GM10248 (cell line): ENCODE measurements at regions not wholly inside any gene's neighbourhood (a gene's known extent, or its start where the extent isn't known, plus 50 kb on each side); places are given as distances from the start of the nearest gene placed in this dataset.
"Not testable (repeated sequence)": the region's sequence is repeated elsewhere in the genome, so short reads cannot be mapped to it uniquely, and the experiment has no call there.

ENCODE experiments used
- CTCF ChIA-PET: fragments of 300-600 bp; sonication (Branson Sonifier 250); formaldehyde crosslinking; extraction: SDS; loops from one replicate; lab custom pipeline; 2021; ENCODE audit warnings: antibody characterized with exemption; lab: Yijun Ruan, JAX
- POLR2A ChIA-PET: fragments of 350-650 bp; sonication (Branson Sonifier 250); formaldehyde crosslinking; extraction: SDS; loops from one replicate; lab custom pipeline; 2020; ENCODE audit warnings: antibody characterized with exemption; lab: Yijun Ruan, JAX
- DNase-seq: peaks from one replicate; pipeline ENCODE4 v3.0.0; 2012; ENCODE audit errors: extremely low spot score
- CTCF ChIP-seq: IDR thresholded peaks from 2 replicates; pipeline ENCODE4 v1.5.1; 2012; ENCODE audit warnings: mild to moderate bottlenecking, low read depth; ENCODE audit errors: extremely low read depth, missing control alignments, control extremely low read depth

GRCh38 chr5:169385636-169386035 lies 84.7 kb upstream of the SLIT3 start:
- ChIA-PET POLR2A (no interaction called here), CTCF (no interaction called here)
- no peak for DNase-seq
- TF ChIP-seq CTCF, result no peak

- ChIA-PET CTCF (no interaction called here), POLR2A (no interaction called here)
- TF ChIP-seq CTCF, result no peak
- no peak for DNase-seq
Observed at GRCh38 chr5:169384661-169385060, 83.7 kb upstream of the SLIT3 start.

- POLR2A ChIA-PET, result no interaction called here
- no peak for TF ChIP-seq CTCF
- DNase-seq, result no peak
- CTCF ChIA-PET, result interaction anchor here (0.9 kb wide), 1 partner anchor 73 kb away, joined by 3 read pairs; no protein-coding TSS in a partner anchor
Observed at GRCh38 chr5:169374761-169375160, 73.8 kb upstream of the SLIT3 start.

GRCh38 chr5:169374111-169374510 lies 73.2 kb upstream of the SLIT3 start:
- POLR2A ChIA-PET, result no interaction called here
- CTCF ChIA-PET, result no interaction called here

GRCh38 chr5:169371801-169372200 lies 70.9 kb upstream of the SLIT3 start:
- CTCF ChIA-PET, DNase-seq, POLR2A ChIA-PET: not testable (repeated sequence)

More at GRCh38 chr5:169374111-169374510, 73.2 kb upstream of the SLIT3 start:
- DNase-seq, result no peak
- no peak for TF ChIP-seq CTCF

GRCh38 chr5:169369130-169369529 lies 68.2 kb upstream of the SLIT3 start:
- no peak for DNase-seq
- ChIA-PET POLR2A (no interaction called here), CTCF (no interaction called here)
- TF ChIP-seq CTCF, result no peak

GRCh38 chr5:169367861-169368260 lies 66.9 kb upstream of the SLIT3 start:
- no peak for DNase-seq
- TF ChIP-seq CTCF, result no peak
- CTCF ChIA-PET, result no interaction called here
- POLR2A ChIA-PET, result no interaction called here
